ENCODE measurements at regions not wholly inside any gene's neighbourhood (a gene's known extent, or its start where the extent isn't known, plus 50 kb on each side); places are given as distances from the start of the nearest gene placed in this dataset.
"Not testable (repeated sequence)": the region's sequence is repeated elsewhere in the genome, so short reads cannot be mapped to it uniquely, and the experiment has no call there.

DNA sequence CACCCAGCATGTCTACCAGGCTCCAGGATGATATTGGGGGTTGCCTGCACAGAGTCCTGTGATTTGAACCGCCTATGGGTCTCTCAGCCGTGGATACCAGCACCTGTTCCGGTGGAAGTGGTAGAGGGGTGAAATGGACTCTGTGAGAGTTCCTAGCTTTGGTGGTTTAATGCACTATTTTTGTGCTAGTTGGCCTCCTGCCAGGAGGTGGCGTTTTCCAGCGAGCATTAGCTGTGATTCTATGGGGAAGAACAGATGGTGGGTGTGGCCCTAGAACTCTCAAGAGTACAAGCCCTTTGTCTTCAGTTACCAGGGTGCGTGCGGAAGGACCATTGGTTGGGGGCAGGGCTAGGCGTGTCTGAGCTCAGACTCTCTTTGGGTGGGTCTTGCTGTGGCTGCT lies 316.9 kb upstream of the AMOT start:
- DNase-seq (ENCODE audit: low read depth in 1 of 2, low spot score in 1 of 2) = no peak
- Histone ChIP-seq H3K27ac (replicated peaks) (no peak overlapping the region), H3K27me3 (ENCODE audit: insufficient read depth, poor library complexity, severe bottlenecking) (no peaks in the 10 kb centered on the region), H3K4me3 (replicated peaks; ENCODE audit: insufficient read depth, low read length) (no peak overlapping the region)
- TF ChIP-seq SPI1 (IDR thresholded peaks at IDR 0.05; ENCODE audit: borderline replicate concordance, low read depth) (no peak), GABPA (IDR thresholded peaks at IDR 0.05; ENCODE audit: low read depth) (no peak), POLR2AphosphoS5 (IDR thresholded peaks at IDR 0.05; ENCODE audit: low read depth) (no peak)
- TF ChIP-seq, protein P1, sequence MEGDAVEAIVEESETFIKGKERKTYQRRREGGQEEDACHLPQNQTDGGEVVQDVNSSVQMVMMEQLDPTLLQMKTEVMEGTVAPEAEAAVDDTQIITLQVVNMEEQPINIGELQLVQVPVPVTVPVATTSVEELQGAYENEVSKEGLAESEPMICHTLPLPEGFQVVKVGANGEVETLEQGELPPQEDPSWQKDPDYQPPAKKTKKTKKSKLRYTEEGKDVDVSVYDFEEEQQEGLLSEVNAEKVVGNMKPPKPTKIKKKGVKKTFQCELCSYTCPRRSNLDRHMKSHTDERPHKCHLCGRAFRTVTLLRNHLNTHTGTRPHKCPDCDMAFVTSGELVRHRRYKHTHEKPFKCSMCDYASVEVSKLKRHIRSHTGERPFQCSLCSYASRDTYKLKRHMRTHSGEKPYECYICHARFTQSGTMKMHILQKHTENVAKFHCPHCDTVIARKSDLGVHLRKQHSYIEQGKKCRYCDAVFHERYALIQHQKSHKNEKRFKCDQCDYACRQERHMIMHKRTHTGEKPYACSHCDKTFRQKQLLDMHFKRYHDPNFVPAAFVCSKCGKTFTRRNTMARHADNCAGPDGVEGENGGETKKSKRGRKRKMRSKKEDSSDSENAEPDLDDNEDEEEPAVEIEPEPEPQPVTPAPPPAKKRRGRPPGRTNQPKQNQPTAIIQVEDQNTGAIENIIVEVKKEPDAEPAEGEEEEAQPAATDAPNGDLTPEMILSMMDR (IDR thresholded peaks at IDR 0.05; ENCODE audit: insufficient read depth, low read length) = no peak
- TF ChIP-seq, protein P2, sequence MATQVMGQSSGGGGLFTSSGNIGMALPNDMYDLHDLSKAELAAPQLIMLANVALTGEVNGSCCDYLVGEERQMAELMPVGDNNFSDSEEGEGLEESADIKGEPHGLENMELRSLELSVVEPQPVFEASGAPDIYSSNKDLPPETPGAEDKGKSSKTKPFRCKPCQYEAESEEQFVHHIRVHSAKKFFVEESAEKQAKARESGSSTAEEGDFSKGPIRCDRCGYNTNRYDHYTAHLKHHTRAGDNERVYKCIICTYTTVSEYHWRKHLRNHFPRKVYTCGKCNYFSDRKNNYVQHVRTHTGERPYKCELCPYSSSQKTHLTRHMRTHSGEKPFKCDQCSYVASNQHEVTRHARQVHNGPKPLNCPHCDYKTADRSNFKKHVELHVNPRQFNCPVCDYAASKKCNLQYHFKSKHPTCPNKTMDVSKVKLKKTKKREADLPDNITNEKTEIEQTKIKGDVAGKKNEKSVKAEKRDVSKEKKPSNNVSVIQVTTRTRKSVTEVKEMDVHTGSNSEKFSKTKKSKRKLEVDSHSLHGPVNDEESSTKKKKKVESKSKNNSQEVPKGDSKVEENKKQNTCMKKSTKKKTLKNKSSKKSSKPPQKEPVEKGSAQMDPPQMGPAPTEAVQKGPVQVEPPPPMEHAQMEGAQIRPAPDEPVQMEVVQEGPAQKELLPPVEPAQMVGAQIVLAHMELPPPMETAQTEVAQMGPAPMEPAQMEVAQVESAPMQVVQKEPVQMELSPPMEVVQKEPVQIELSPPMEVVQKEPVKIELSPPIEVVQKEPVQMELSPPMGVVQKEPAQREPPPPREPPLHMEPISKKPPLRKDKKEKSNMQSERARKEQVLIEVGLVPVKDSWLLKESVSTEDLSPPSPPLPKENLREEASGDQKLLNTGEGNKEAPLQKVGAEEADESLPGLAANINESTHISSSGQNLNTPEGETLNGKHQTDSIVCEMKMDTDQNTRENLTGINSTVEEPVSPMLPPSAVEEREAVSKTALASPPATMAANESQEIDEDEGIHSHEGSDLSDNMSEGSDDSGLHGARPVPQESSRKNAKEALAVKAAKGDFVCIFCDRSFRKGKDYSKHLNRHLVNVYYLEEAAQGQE (IDR thresholded peaks at IDR 0.05; ENCODE audit: insufficient replicate concordance, low read depth) = no peak

DNA sequence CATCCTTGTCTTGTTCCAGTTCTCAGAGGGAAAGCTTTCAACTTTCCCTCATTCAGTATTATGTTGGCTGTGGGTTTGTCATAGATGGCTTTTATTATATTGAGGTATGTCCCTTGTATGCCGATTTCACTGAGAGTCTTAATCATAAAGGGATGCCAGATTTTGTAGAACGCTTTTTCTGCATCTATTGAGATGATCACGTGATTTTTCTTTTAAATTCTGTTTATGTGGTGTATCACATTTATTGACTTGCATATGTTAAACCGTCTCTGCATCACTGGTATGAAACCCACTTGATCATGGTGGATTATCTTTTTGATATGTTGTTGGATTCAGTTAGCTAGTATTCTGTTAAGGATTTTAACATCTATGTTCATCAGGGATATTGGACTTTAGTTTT lies 313.7 kb upstream of the AMOT start:
- not testable (repeated sequence) for H3K27me3 ChIP-seq (ENCODE audit: insufficient read depth, poor library complexity, severe bottlenecking); DNase-seq (ENCODE audit: low read depth in 1 of 2, low spot score in 1 of 2); H3K4me3 ChIP-seq (replicated peaks; ENCODE audit: insufficient read depth, low read length)

DNA sequence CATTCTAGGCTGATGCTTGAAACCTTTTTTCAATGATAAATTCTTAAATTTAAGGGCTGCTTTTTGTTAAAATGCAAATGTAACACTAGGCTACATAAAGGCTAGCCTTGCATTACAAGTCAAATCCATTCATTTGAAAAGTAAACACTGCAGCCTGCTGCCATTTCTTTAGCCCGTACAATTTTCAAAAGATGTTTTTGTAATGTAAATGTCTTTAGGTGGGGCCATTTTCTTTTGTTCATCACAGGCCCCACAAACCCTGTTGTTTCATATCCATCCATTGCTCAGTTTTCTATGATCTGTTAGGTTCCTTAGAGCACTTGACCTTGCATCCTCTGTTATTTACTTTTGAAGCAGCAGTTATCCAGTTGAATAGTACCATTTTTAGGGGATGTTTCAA lies 296.2 kb upstream of the AMOT start:
- TF ChIP-seq SPI1 (IDR thresholded peaks at IDR 0.05; ENCODE audit: borderline replicate concordance, low read depth) (no peak), POLR2AphosphoS5 (IDR thresholded peaks at IDR 0.05; ENCODE audit: low read depth) (no peak), GABPA (IDR thresholded peaks at IDR 0.05; ENCODE audit: low read depth) (no peak)
- TF ChIP-seq, protein P2 (IDR thresholded peaks at IDR 0.05; ENCODE audit: insufficient replicate concordance, low read depth) = no peak
- TF ChIP-seq, protein P1 (IDR thresholded peaks at IDR 0.05; ENCODE audit: insufficient read depth, low read length) = no peak
- H3K4me3 ChIP-seq (replicated peaks; ENCODE audit: insufficient read depth, low read length) = no peak overlapping the region
- H3K27ac ChIP-seq (replicated peaks) = no peak overlapping the region
- DNase-seq (ENCODE audit: low read depth in 1 of 2, low spot score in 1 of 2) = no peak
- no peaks in the 10 kb centered on the region for H3K27me3 ChIP-seq (ENCODE audit: insufficient read depth, poor library complexity, severe bottlenecking)

More for the DNA sequence above, 313.7 kb upstream of the AMOT start:
- not testable (repeated sequence) for H3K27ac ChIP-seq (replicated peaks)

DNA sequence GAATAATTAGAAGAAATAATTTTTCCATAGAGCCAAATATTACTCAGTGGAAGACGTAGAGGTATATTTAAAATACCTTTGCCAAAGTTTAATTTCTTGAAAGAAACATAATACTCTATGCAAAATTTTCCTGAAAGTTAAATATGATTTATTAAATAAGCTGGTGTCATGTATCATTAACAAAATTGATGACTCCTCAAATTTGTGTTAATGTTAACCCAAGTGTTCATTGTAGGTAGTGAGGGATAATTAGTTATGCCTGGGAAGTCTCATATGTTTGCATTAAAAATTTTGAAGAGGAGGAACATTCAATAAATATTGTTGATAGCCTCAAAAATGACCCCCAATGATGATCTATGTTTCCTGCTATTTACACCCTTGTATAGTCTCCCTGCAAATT lies 292.7 kb upstream of the AMOT start:
- Histone ChIP-seq H3K27me3 (ENCODE audit: insufficient read depth, poor library complexity, severe bottlenecking) (no peaks in the 10 kb centered on the region), H3K27ac (replicated peaks) (no peak overlapping the region), H3K4me3 (replicated peaks; ENCODE audit: insufficient read depth, low read length) (no peak overlapping the region)
- no peak for DNase-seq (ENCODE audit: low read depth in 1 of 2, low spot score in 1 of 2)
- TF ChIP-seq SPI1 (IDR thresholded peaks at IDR 0.05; ENCODE audit: borderline replicate concordance, low read depth) (no peak), POLR2AphosphoS5 (IDR thresholded peaks at IDR 0.05; ENCODE audit: low read depth) (no peak)
- TF ChIP-seq, protein P1 (IDR thresholded peaks at IDR 0.05; ENCODE audit: insufficient read depth, low read length) = no peak
- TF ChIP-seq, protein P2 (IDR thresholded peaks at IDR 0.05; ENCODE audit: insufficient replicate concordance, low read depth) = no peak
